ENCODE measurements at regions not wholly inside any gene's neighbourhood (a gene's known extent, or its start where the extent isn't known, plus 50 kb on each side); places are given as distances from the start of the nearest gene placed in this dataset.

DNA sequence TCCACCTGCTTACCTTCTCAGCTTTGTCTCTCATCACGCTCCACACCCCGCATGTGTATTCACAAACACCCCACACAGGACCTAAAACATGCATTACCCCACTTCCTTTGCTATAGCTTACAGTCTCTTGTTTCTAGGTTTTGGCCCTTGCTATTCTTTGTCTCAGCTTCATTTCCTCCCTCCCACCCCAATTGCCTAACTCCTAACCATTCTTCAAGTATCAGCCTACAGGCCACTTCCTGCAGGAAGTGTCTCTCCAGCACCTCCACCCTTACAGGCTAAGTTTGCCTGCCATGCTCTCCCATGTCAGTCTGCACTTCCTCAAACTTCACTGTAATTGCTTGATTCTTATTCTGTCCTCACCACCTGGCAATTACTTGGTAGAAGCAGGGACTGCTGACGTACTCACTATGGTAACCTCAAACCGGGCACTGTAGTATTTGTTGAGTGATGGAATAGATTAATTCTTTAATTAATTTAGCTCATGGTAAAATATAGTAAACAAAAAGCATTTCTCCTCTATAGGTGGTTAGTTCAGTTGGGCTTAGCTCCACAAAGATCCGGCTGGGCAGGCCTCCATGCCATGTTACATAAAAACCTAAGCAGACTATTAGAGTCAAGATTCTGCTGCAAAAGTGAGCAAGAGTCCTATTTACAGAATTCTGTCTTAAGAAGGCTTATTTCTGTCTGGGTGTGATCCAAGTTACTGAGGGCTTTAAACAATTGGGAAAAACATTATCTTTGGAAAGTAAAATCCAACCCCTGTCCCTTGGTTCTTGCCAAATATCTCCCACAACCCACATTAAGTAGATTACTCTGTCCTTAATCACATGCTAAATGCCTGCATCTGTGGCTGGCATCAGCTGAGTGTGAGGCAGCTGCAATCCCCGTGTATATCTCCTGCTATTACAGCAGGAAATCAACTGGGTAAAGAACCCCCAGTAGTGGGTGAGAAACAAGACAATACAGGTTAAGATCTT is 124.7 kb upstream of the CPEB2 start:
- TF ChIP-seq, protein P1, sequence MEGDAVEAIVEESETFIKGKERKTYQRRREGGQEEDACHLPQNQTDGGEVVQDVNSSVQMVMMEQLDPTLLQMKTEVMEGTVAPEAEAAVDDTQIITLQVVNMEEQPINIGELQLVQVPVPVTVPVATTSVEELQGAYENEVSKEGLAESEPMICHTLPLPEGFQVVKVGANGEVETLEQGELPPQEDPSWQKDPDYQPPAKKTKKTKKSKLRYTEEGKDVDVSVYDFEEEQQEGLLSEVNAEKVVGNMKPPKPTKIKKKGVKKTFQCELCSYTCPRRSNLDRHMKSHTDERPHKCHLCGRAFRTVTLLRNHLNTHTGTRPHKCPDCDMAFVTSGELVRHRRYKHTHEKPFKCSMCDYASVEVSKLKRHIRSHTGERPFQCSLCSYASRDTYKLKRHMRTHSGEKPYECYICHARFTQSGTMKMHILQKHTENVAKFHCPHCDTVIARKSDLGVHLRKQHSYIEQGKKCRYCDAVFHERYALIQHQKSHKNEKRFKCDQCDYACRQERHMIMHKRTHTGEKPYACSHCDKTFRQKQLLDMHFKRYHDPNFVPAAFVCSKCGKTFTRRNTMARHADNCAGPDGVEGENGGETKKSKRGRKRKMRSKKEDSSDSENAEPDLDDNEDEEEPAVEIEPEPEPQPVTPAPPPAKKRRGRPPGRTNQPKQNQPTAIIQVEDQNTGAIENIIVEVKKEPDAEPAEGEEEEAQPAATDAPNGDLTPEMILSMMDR (IDR thresholded peaks at IDR 0.05): no peak
- no peak for TF ChIP-seq POLR2A (IDR thresholded peaks at IDR 0.05; ENCODE audit: low read depth)

Measured in esophagus muscularis mucosa (tissue), 3 donors.